ENCODE measurements at regions not wholly inside any gene's neighbourhood (a gene's known extent, or its start where the extent isn't known, plus 50 kb on each side); places are given as distances from the start of the nearest gene placed in this dataset.

- FAIRE-seq: no peak
- Histone ChIP-seq H3K36me3 (ENCODE audit: control insufficient read depth in 2 of 2, extremely low read depth in 1 of 2, insufficient read depth in 2 of 2, low read length in 2 of 2) (no peaks in the 10 kb centered on the region), H3K4me2 (ENCODE audit: insufficient read depth, low read length) (no peak overlapping the region), H3K79me2 (ENCODE audit: control insufficient read depth, insufficient read depth, low read length) (no peaks in the 10 kb centered on the region), H3K27ac (ENCODE audit: insufficient read depth, low read depth, low read length) (no peak overlapping the region), H3K9me3 (replicated peaks; ENCODE audit: control insufficient read depth, insufficient read depth, low read length) (no peaks in the 10 kb centered on the region), H4K20me1 (replicated peaks; ENCODE audit: control insufficient read depth, extremely low read depth, insufficient read depth, low read length) (no peaks in the 10 kb centered on the region), H2AFZ (ENCODE audit: low read depth, low read length) (no peak overlapping the region), H3K27me3 (ENCODE audit: control insufficient read depth in 2 of 2, insufficient read depth in 2 of 2, low read length in 2 of 2) (no peaks in the 10 kb centered on the region), H3K9me1 (replicated peaks; ENCODE audit: control insufficient read depth, extremely low read depth, insufficient read depth, low read length) (no peaks in the 10 kb centered on the region), H3K9ac (replicated peaks; ENCODE audit: extremely low read depth, insufficient read depth, low read length) (no peak overlapping the region), H3K4me1 (ENCODE audit: control insufficient read depth, extremely low read depth, insufficient read depth, low read length) (peaks cover 6% of the 10 kb centered on the region), H3K4me3 (replicated peaks in 1 of 3; ENCODE audit: insufficient read depth in 1 of 3, low read depth in 1 of 3, low read length in 3 of 3) (no peak overlapping the region)
- DNase-seq (ENCODE audit: low read depth, low spot score): no peak
- BruUV-seq (replicated peaks): no TSS peak
- POLR2A ChIA-PET: no interaction called here
- CTCF ChIA-PET: interaction anchor here (0.8 to 1.0 kb wide), 2 partner anchors 30 to 220 kb away, joined by 3 read pairs; no protein-coding TSS in a partner anchor
- dilution Hi-C loops (cut with MboI; ENCODE audit: extremely low pct_ligation_motif_present, low sequenced_read_pairs) (no loop called here), intact Hi-C loops (cut with micrococcal nuclease) (no loop called here)
- TF ChIP-seq POLR2AphosphoS5 (IDR thresholded peaks at IDR 0.05; ENCODE audit: insufficient read depth, low read depth, low read length): no peak
Observed at GRCh38 chr7:18191862-18192625, 164.4 kb upstream of the PRPS1L1 start.

- H3K79me2 ChIP-seq (ENCODE audit: control insufficient read depth, insufficient read depth, low read length): no peaks in the 10 kb centered on the region
- dilution Hi-C loops (cut with MboI; ENCODE audit: extremely low pct_ligation_motif_present, low sequenced_read_pairs) (no loop called here), intact Hi-C loops (cut with micrococcal nuclease) (loop anchor here (2.0 kb wide), 1 partner anchor 16 kb away; no protein-coding TSS in a partner anchor)
- BruUV-seq (replicated peaks): no TSS peak
- no peak overlapping the region for H3K4me3 ChIP-seq (replicated peaks in 1 of 3; ENCODE audit: insufficient read depth in 1 of 3, low read depth in 1 of 3, low read length in 3 of 3)
- no peaks in the 10 kb centered on the region for H3K36me3 ChIP-seq (ENCODE audit: control insufficient read depth in 2 of 2, extremely low read depth in 1 of 2, insufficient read depth in 2 of 2, low read length in 2 of 2)
- no peak overlapping the region for H3K4me2 ChIP-seq (ENCODE audit: insufficient read depth, low read length)
- H3K9me1 ChIP-seq (replicated peaks; ENCODE audit: control insufficient read depth, extremely low read depth, insufficient read depth, low read length): no peaks in the 10 kb centered on the region
- no peaks in the 10 kb centered on the region for H4K20me1 ChIP-seq (replicated peaks; ENCODE audit: control insufficient read depth, extremely low read depth, insufficient read depth, low read length)
- no peaks in the 10 kb centered on the region for H3K27me3 ChIP-seq (ENCODE audit: control insufficient read depth in 2 of 2, insufficient read depth in 2 of 2, low read length in 2 of 2)
- TF ChIP-seq MAX (IDR thresholded peaks at IDR 0.05; ENCODE audit: insufficient read depth, insufficient read length) (no peak), GATA2 (IDR thresholded peaks at IDR 0.05; ENCODE audit: insufficient read depth, insufficient read length, low read depth, low read length) (no peak), POLR2A (IDR thresholded peaks at IDR 0.05; ENCODE audit: low read depth, low read length) (no peak), CTCF (IDR thresholded peaks at IDR 0.05; ENCODE audit: extremely low read depth in 1 of 2, insufficient read depth in 1 of 2, low read depth in 1 of 2, low read length in 2 of 2) (no peak), POLR2AphosphoS5 (IDR thresholded peaks at IDR 0.05; ENCODE audit: insufficient read depth, low read depth, low read length) (no peak), JUN (IDR thresholded peaks at IDR 0.05; ENCODE audit: borderline replicate concordance, insufficient read depth, insufficient read length, low read depth) (no peak), MYC (IDR thresholded peaks at IDR 0.05; ENCODE audit: low read depth, low read length) (no peak), EZH2 (IDR thresholded peaks at IDR 0.05; ENCODE audit: borderline replicate concordance, low read depth, low read length, severe bottlenecking) (no peak), FOS (IDR thresholded peaks at IDR 0.05; ENCODE audit: borderline replicate concordance, insufficient read depth, low read length) (no peak)
- peaks cover 6% of the 10 kb centered on the region for H3K4me1 ChIP-seq (ENCODE audit: control insufficient read depth, extremely low read depth, insufficient read depth, low read length)
- ChIA-PET CTCF (no interaction called here), POLR2A (no interaction called here)
- no peak overlapping the region for H3K27ac ChIP-seq (ENCODE audit: insufficient read depth, low read depth, low read length)
- H2AFZ ChIP-seq (ENCODE audit: low read depth, low read length): no peak overlapping the region
- FAIRE-seq (no peak), DNase-seq (ENCODE audit: low read depth, low spot score) (peak; percentile 58)
- no peaks in the 10 kb centered on the region for H3K9me3 ChIP-seq (replicated peaks; ENCODE audit: control insufficient read depth, insufficient read depth, low read length)
- H3K9ac ChIP-seq (replicated peaks; ENCODE audit: extremely low read depth, insufficient read depth, low read length): no peak overlapping the region
Observed at GRCh38 chr7:18194616-18195015, 167.0 kb upstream of the PRPS1L1 start.

Data from endothelial cell of umbilical vein (primary cell).